BLaER1 treated with 17β-estradiol and CSF1 and Interleukin-3, amounts not matched to agents 10 nM and 100 nM (cell line): ENCODE measurements at regions not wholly inside any gene's neighbourhood (a gene's known extent, or its start where the extent isn't known, plus 50 kb on each side); places are given as distances from the start of the nearest gene placed in this dataset.

Experiments
- H3K27ac ChIP-seq, 11 experiments: shearing (Covaris generic); formaldehyde crosslinking; 2 replicates each; pipeline ENCODE4 v1.8.1; 2022
- H3K27me3 ChIP-seq, 11 experiments: shearing (Covaris generic); formaldehyde crosslinking; 2 replicates each; pipeline ENCODE4 v1.8.1; 2022
- H3K36me3 ChIP-seq, 11 experiments: shearing (Covaris generic); formaldehyde crosslinking; 2 replicates each; pipeline ENCODE4 v1.8.1; 2022
- H3K4me1 ChIP-seq, 10 experiments: shearing (Covaris generic); formaldehyde crosslinking; 2 replicates each; pipeline ENCODE4 v1.8.1; 2022
- H3K4me2 ChIP-seq, 11 experiments: shearing (Covaris generic); formaldehyde crosslinking; 2 replicates each; pipeline ENCODE4 v1.8.1; 2022
- H3K4me3 ChIP-seq, 10 experiments: shearing (Covaris generic); formaldehyde crosslinking; 2 replicates each; pipeline ENCODE4 v1.8.1; 2022
- H3K9ac ChIP-seq, 11 experiments: shearing (Covaris generic); formaldehyde crosslinking; 2 replicates each; pipeline ENCODE4 v1.8.1; 2022
- H3K9me3 ChIP-seq, 11 experiments: shearing (Covaris generic); formaldehyde crosslinking; replicated peaks in 1 of 11; 2 replicates each; pipeline ENCODE4 v1.8.1; 2022
- H4K20me1 ChIP-seq, 11 experiments: shearing (Covaris generic); formaldehyde crosslinking; 2 replicates each; pipeline ENCODE4 v1.8.1; 2022
- Cebpa-rat ChIP-seq, 11 experiments: shearing (Covaris generic); IDR thresholded peaks; 2 replicates each; pipeline ENCODE4 v1.8.1; 2022

- H3K4me3 ChIP-seq: no peak overlapping the region
- TF ChIP-seq Cebpa-rat (IDR thresholded peaks at IDR 0.05): no peak
Observed at GRCh38 chr2:6421138-6421730, 444.5 kb downstream of the CMPK2 start.

GRCh38 chr2:6421888-6422287, 443.8 kb downstream of the CMPK2 start:
- Histone ChIP-seq H3K27me3 (no peaks in the 10 kb centered on the region), H4K20me1 (no peaks in the 10 kb centered on the region), H3K36me3 (no peaks in the 10 kb centered on the region), H3K9ac (no peak overlapping the region), H3K4me3 (no peak overlapping the region), H3K27ac (no peak overlapping the region), H3K4me1 (peaks cover 4 to 32% (median 12%) of the 10 kb centered on the region in 10 experiments; a peak in 12 of 20 replicates), H3K9me3 (peaks cover 0 to 8% (median 3%) of the 10 kb centered on the region in 11 experiments; a peak in 7 of 22 replicates), H3K4me2 (no peak overlapping the region)
- no peak for TF ChIP-seq Cebpa-rat (IDR thresholded peaks at IDR 0.05)

More at GRCh38 chr2:6421138-6421730, 444.5 kb downstream of the CMPK2 start:
- Histone ChIP-seq H3K36me3 (no peaks in the 10 kb centered on the region), H3K27me3 (no peaks in the 10 kb centered on the region), H3K9me3 (peaks cover 0 to 8% (median 0%) of the 10 kb centered on the region in 11 experiments; a peak in 2 of 22 replicates), H3K9ac (no peak overlapping the region), H3K4me2 (no peak overlapping the region), H4K20me1 (no peaks in the 10 kb centered on the region), H3K27ac (no peak overlapping the region), H3K4me1 (peaks cover 4 to 32% (median 12%) of the 10 kb centered on the region in 10 experiments; a peak in 12 of 20 replicates)

- Histone ChIP-seq H3K36me3 (no peaks in the 10 kb centered on the region), H3K4me1 (peaks cover 3 to 25% (median 5%) of the 10 kb centered on the region in 10 experiments; a peak in 12 of 20 replicates), H3K27ac (no peak overlapping the region), H3K9ac (no peak overlapping the region), H3K4me2 (peak overlapping the region in 1 of 11 experiments; percentile 10; a peak in 1 of 22 replicates), H3K4me3 (no peak overlapping the region), H3K9me3 (peaks cover 0 to 14% (median 8%) of the 10 kb centered on the region in 11 experiments; a peak in 10 of 22 replicates), H4K20me1 (no peaks in the 10 kb centered on the region), H3K27me3 (no peaks in the 10 kb centered on the region)
- no peak for TF ChIP-seq Cebpa-rat (IDR thresholded peaks at IDR 0.05)
Observed at GRCh38 chr2:6423157-6423556, 442.6 kb downstream of the CMPK2 start.

- H3K27me3 ChIP-seq: no peaks in the 10 kb centered on the region
- H3K9me3 ChIP-seq: peaks cover 0 to 14% (median 8%) of the 10 kb centered on the region in 11 experiments; a peak in 10 of 22 replicates
- no peak overlapping the region for H3K4me3 ChIP-seq
- H3K9ac ChIP-seq: no peak overlapping the region
- no peaks in the 10 kb centered on the region for H3K36me3 ChIP-seq
- H3K4me1 ChIP-seq: peaks cover 0 to 17% (median 0%) of the 10 kb centered on the region in 10 experiments; a peak in 7 of 20 replicates
- no peaks in the 10 kb centered on the region for H4K20me1 ChIP-seq
- H3K4me2 ChIP-seq: peak overlapping the region in 1 of 11 experiments; percentile 10; a peak in 1 of 22 replicates
- TF ChIP-seq Cebpa-rat (IDR thresholded peaks at IDR 0.05): no peak
- H3K27ac ChIP-seq: no peak overlapping the region
Observed at GRCh38 chr2:6423944-6424343, 441.8 kb downstream of the CMPK2 start.

- Histone ChIP-seq H3K27me3 (no peaks in the 10 kb centered on the region), H4K20me1 (no peaks in the 10 kb centered on the region), H3K36me3 (no peaks in the 10 kb centered on the region), H3K9me3 (peaks cover 0 to 14% (median 7%) of the 10 kb centered on the region in 11 experiments; a peak in 10 of 22 replicates), H3K4me1 (peaks cover 0 to 16% (median 0%) of the 10 kb centered on the region in 10 experiments; a peak in 4 of 20 replicates), H3K4me2 (no peak overlapping the region), H3K4me3 (no peak overlapping the region), H3K9ac (no peak overlapping the region), H3K27ac (no peak overlapping the region)
- no peak for TF ChIP-seq Cebpa-rat (IDR thresholded peaks at IDR 0.05)
Observed at GRCh38 chr2:6425032-6425431, 440.7 kb downstream of the CMPK2 start.

GRCh38 chr2:6429210-6429986, 436.3 kb downstream of the CMPK2 start:
- Histone ChIP-seq H3K9me3 (peaks cover 0 to 11% (median 0%) of the 10 kb centered on the region in 11 experiments; a peak in 9 of 22 replicates), H4K20me1 (no peaks in the 10 kb centered on the region), H3K9ac (no peak overlapping the region), H3K4me2 (no peak overlapping the region), H3K4me1 (no peaks in the 10 kb centered on the region), H3K36me3 (no peaks in the 10 kb centered on the region), H3K27me3 (no peaks in the 10 kb centered on the region), H3K27ac (no peak overlapping the region), H3K4me3 (no peak overlapping the region)
- no peak for TF ChIP-seq Cebpa-rat (IDR thresholded peaks at IDR 0.05)

- H3K4me3 ChIP-seq: no peak overlapping the region
- H3K36me3 ChIP-seq: no peaks in the 10 kb centered on the region
- no peaks in the 10 kb centered on the region for H3K9me3 ChIP-seq
Observed at GRCh38 chr2:6434438-6434837, 431.3 kb downstream of the CMPK2 start.

GRCh38 chr2:6441800-6442199, 423.9 kb downstream of the CMPK2 start:
- Histone ChIP-seq H4K20me1 (no peaks in the 10 kb centered on the region), H3K36me3 (no peaks in the 10 kb centered on the region), H3K4me1 (no peaks in the 10 kb centered on the region), H3K27ac (no peak overlapping the region), H3K9ac (no peak overlapping the region), H3K9me3 (no peaks in the 10 kb centered on the region), H3K4me2 (no peak overlapping the region), H3K4me3 (no peak overlapping the region), H3K27me3 (no peaks in the 10 kb centered on the region)
- TF ChIP-seq Cebpa-rat (IDR thresholded peaks at IDR 0.05): no peak

More at GRCh38 chr2:6434438-6434837, 431.3 kb downstream of the CMPK2 start:
- peak in 1 of 11 experiments; percentile 44; a peak in 1 of 22 replicates for TF ChIP-seq Cebpa-rat (IDR thresholded peaks at IDR 0.05)
- Histone ChIP-seq H3K27me3 (no peaks in the 10 kb centered on the region), H3K27ac (no peak overlapping the region), H3K4me2 (no peak overlapping the region), H3K9ac (no peak overlapping the region), H4K20me1 (no peaks in the 10 kb centered on the region), H3K4me1 (no peaks in the 10 kb centered on the region)

GRCh38 chr2:6442252-6442985, 423.3 kb downstream of the CMPK2 start:
- Histone ChIP-seq H4K20me1 (no peaks in the 10 kb centered on the region), H3K9ac (no peak overlapping the region), H3K36me3 (no peaks in the 10 kb centered on the region), H3K27me3 (no peaks in the 10 kb centered on the region), H3K27ac (no peak overlapping the region), H3K4me3 (no peak overlapping the region), H3K9me3 (no peaks in the 10 kb centered on the region), H3K4me1 (no peaks in the 10 kb centered on the region), H3K4me2 (no peak overlapping the region)
- no peak for TF ChIP-seq Cebpa-rat (IDR thresholded peaks at IDR 0.05)
